ENCODE measurements at regions not wholly inside any gene's neighbourhood (a gene's known extent, or its start where the extent isn't known, plus 50 kb on each side); places are given as distances from the start of the nearest gene placed in this dataset.

DNA sequence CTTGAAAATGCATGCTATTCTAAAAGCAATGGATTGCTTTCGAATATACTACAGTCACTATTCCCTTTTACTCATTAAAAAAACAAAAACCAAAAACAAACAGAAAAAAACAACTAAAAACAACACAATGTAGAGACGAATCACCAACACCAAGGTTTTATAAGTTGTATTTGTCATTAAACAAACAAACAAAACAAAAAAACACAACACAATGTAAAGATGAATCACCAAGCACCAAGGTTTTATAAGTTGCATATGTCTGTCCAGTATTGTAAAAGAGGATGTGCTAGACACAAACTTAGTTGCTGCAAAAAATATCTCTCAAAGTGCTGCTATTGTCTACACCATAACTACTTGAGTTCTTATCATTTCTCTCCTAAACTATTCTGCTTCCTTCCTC lies 1269.2 kb downstream of the EFNA5 start:
- Histone ChIP-seq H3K36me3 (ENCODE audit: insufficient read depth, low read length) (no peaks in the 10 kb centered on the region), H3K27me3 (ENCODE audit: insufficient read depth, low read length) (no peaks in the 10 kb centered on the region), H3K4me3 (ENCODE audit: insufficient read depth, low read depth, low read length) (no peak overlapping the region), H3K79me2 (ENCODE audit: insufficient read depth, low read length) (no peaks in the 10 kb centered on the region), H3K4me2 (ENCODE audit: low read length) (no peak overlapping the region), H2AFZ (ENCODE audit: low read depth, low read length) (no peak overlapping the region), H3K4me1 (ENCODE audit: insufficient read depth, low read length) (peaks cover 15% of the 10 kb centered on the region), H3K9ac (ENCODE audit: low read length) (no peak overlapping the region), H4K20me1 (ENCODE audit: insufficient read depth, low read length) (no peaks in the 10 kb centered on the region), H3K9me3 (ENCODE audit: insufficient read depth, low read depth, low read length) (no peaks in the 10 kb centered on the region), H3K27ac (ENCODE audit: low read depth, low read length) (no peak overlapping the region)
- no peaks in the 10 kb centered on the region for H3K9me3 Mint-ChIP-seq (ENCODE audit: unreplicated experiment)
- DNase-seq (ENCODE audit: low read depth): no peak
- H3K4me3 Mint-ChIP-seq (ENCODE audit: unreplicated experiment): no peak overlapping the region
- FAIRE-seq: peak; percentile 41
- H3K36me3 Mint-ChIP-seq (ENCODE audit: low read depth, unreplicated experiment): no peaks in the 10 kb centered on the region
- H3K4me1 Mint-ChIP-seq (ENCODE audit: low read depth, unreplicated experiment): peaks cover 25% of the 10 kb centered on the region
- no peak for TF ChIP-seq EZH2 (IDR thresholded peaks at IDR 0.05; ENCODE audit: insufficient read depth, low read length)
- TF ChIP-seq, protein P1, sequence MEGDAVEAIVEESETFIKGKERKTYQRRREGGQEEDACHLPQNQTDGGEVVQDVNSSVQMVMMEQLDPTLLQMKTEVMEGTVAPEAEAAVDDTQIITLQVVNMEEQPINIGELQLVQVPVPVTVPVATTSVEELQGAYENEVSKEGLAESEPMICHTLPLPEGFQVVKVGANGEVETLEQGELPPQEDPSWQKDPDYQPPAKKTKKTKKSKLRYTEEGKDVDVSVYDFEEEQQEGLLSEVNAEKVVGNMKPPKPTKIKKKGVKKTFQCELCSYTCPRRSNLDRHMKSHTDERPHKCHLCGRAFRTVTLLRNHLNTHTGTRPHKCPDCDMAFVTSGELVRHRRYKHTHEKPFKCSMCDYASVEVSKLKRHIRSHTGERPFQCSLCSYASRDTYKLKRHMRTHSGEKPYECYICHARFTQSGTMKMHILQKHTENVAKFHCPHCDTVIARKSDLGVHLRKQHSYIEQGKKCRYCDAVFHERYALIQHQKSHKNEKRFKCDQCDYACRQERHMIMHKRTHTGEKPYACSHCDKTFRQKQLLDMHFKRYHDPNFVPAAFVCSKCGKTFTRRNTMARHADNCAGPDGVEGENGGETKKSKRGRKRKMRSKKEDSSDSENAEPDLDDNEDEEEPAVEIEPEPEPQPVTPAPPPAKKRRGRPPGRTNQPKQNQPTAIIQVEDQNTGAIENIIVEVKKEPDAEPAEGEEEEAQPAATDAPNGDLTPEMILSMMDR (IDR thresholded peaks at IDR 0.05; ENCODE audit: insufficient read depth, low read depth, low read length): no peak
- H3K27me3 Mint-ChIP-seq (ENCODE audit: low read depth, unreplicated experiment): no peaks in the 10 kb centered on the region
- no peak overlapping the region for H3K27ac Mint-ChIP-seq (ENCODE audit: unreplicated experiment)

DNA sequence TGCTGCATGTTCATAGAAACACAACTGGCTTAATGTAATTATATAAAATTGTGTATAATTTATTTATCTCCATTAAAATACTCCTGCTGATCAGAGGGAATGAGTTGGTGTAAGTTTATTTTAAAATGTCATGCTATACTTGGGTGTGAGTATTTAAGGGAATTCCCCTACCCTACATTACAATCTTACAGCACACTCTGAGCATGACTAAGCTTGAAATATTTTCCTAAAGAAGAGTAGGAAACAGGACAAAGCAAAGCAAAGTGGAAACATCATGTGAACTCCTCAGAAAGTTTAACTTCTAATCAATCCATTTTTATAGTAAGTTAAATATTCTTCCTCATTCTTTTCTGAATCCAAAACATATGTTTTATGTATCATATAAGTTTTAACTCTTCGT lies 1271.3 kb downstream of the EFNA5 start:
- no peaks in the 10 kb centered on the region for H3K9me3 Mint-ChIP-seq (ENCODE audit: unreplicated experiment)
- peak; percentile 74 for DNase-seq (ENCODE audit: low read depth)

GRCh38 chr5:106397700-106398099 lies 1273.0 kb downstream of the EFNA5 start:
- H3K9ac ChIP-seq (ENCODE audit: low read length): peak overlapping the region; percentile 53

More for the DNA sequence above, 1271.3 kb downstream of the EFNA5 start:
- peak; percentile 67 for FAIRE-seq
- Histone ChIP-seq H3K27me3 (ENCODE audit: insufficient read depth, low read length) (no peaks in the 10 kb centered on the region), H3K27ac (ENCODE audit: low read depth, low read length) (peak overlapping the region; percentile 84), H4K20me1 (ENCODE audit: insufficient read depth, low read length) (no peaks in the 10 kb centered on the region), H2AFZ (ENCODE audit: low read depth, low read length) (peak overlapping the region; percentile 7), H3K4me1 (ENCODE audit: insufficient read depth, low read length) (peaks cover 15% of the 10 kb centered on the region), H3K9ac (ENCODE audit: low read length) (no peak overlapping the region), H3K79me2 (ENCODE audit: insufficient read depth, low read length) (no peaks in the 10 kb centered on the region), H3K4me2 (ENCODE audit: low read length) (peak overlapping the region; percentile 25), H3K9me3 (ENCODE audit: insufficient read depth, low read depth, low read length) (no peaks in the 10 kb centered on the region), H3K36me3 (ENCODE audit: insufficient read depth, low read length) (no peaks in the 10 kb centered on the region), H3K4me3 (ENCODE audit: insufficient read depth, low read depth, low read length) (no peak overlapping the region)
- peak overlapping the region; percentile 95 for H3K27ac Mint-ChIP-seq (ENCODE audit: unreplicated experiment)
- no peaks in the 10 kb centered on the region for H3K27me3 Mint-ChIP-seq (ENCODE audit: low read depth, unreplicated experiment)
- peaks cover 34% of the 10 kb centered on the region for H3K4me1 Mint-ChIP-seq (ENCODE audit: low read depth, unreplicated experiment)
- H3K4me3 Mint-ChIP-seq (ENCODE audit: unreplicated experiment): no peak overlapping the region
- TF ChIP-seq EZH2 (IDR thresholded peaks at IDR 0.05; ENCODE audit: insufficient read depth, low read length): no peak
- TF ChIP-seq, protein P1 (IDR thresholded peaks at IDR 0.05; ENCODE audit: insufficient read depth, low read depth, low read length): no peak
- no peaks in the 10 kb centered on the region for H3K36me3 Mint-ChIP-seq (ENCODE audit: low read depth, unreplicated experiment)

More at GRCh38 chr5:106397700-106398099, 1273.0 kb downstream of the EFNA5 start:
- TF ChIP-seq, protein P1 (IDR thresholded peaks at IDR 0.05; ENCODE audit: insufficient read depth, low read depth, low read length): no peak
- no peak for TF ChIP-seq EZH2 (IDR thresholded peaks at IDR 0.05; ENCODE audit: insufficient read depth, low read length)
- Mint-ChIP-seq H3K4me1 (ENCODE audit: low read depth, unreplicated experiment) (peaks cover 35% of the 10 kb centered on the region), H3K27me3 (ENCODE audit: low read depth, unreplicated experiment) (no peaks in the 10 kb centered on the region), H3K4me3 (ENCODE audit: unreplicated experiment) (no peak overlapping the region), H3K36me3 (ENCODE audit: low read depth, unreplicated experiment) (no peaks in the 10 kb centered on the region), H3K27ac (ENCODE audit: unreplicated experiment) (peak overlapping the region; percentile 96), H3K9me3 (ENCODE audit: unreplicated experiment) (no peaks in the 10 kb centered on the region)
- no peaks in the 10 kb centered on the region for H3K79me2 ChIP-seq (ENCODE audit: insufficient read depth, low read length)
- no peak overlapping the region for H3K4me3 ChIP-seq (ENCODE audit: insufficient read depth, low read depth, low read length)
- H3K4me1 ChIP-seq (ENCODE audit: insufficient read depth, low read length): peaks cover 16% of the 10 kb centered on the region
- no peaks in the 10 kb centered on the region for H3K36me3 ChIP-seq (ENCODE audit: insufficient read depth, low read length)
- DNase-seq (ENCODE audit: low read depth) (peak; percentile 99), FAIRE-seq (peak; percentile 23)
- no peaks in the 10 kb centered on the region for H3K9me3 ChIP-seq (ENCODE audit: insufficient read depth, low read depth, low read length)
- no peaks in the 10 kb centered on the region for H3K27me3 ChIP-seq (ENCODE audit: insufficient read depth, low read length)
- H2AFZ ChIP-seq (ENCODE audit: low read depth, low read length): peak overlapping the region; percentile 22
- no peaks in the 10 kb centered on the region for H4K20me1 ChIP-seq (ENCODE audit: insufficient read depth, low read length)
- peak overlapping the region; percentile 84 for H3K27ac ChIP-seq (ENCODE audit: low read depth, low read length)
- H3K4me2 ChIP-seq (ENCODE audit: low read length): peak overlapping the region; percentile 37

Measured in astrocyte (in vitro differentiated cells and primary cell).